ENCODE measurements at regions not wholly inside any gene's neighbourhood (a gene's known extent, or its start where the extent isn't known, plus 50 kb on each side); places are given as distances from the start of the nearest gene placed in this dataset.
A peak's percentile ranks its signal among the peaks of the same experiment; 100 is the strongest.

GRCh38 chr6:138577151-138577915, 78.0 kb upstream of the NHSL1 start:
- DNase-seq (ENCODE audit: low spot score), result no peak

- DNase-seq (ENCODE audit: low spot score), result no peak
Measured at GRCh38 chr6:138580040-138580439, 80.7 kb upstream of the NHSL1 start.

GRCh38 chr6:138580801-138581200, 81.5 kb upstream of the NHSL1 start:
- DNase-seq (ENCODE audit: low spot score), result no peak

DNA sequence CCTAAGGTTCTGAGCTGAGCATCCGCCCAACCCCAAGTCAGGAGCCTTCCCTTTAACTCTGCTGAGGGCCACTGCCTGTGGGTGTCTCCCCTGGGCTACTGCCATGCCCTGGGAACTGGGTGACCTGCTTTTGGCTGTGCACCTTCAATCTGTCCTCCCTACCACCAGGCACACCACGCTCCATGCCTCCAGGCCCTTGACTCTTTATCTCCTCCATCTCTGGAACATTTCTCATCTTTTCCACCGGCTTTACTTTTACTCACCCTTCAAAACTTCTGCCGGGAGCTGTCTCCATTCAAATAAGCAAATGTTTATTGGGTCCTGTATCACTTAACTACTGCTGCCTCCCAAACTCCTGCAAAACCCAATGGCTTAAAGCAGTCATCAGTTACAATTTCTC, 83.3 kb upstream of the NHSL1 start:
- no peak for DNase-seq (ENCODE audit: low spot score)

- DNase-seq (ENCODE audit: low spot score), result no peak
Measured at GRCh38 chr6:138586638-138587037, 87.3 kb upstream of the NHSL1 start.

DNA sequence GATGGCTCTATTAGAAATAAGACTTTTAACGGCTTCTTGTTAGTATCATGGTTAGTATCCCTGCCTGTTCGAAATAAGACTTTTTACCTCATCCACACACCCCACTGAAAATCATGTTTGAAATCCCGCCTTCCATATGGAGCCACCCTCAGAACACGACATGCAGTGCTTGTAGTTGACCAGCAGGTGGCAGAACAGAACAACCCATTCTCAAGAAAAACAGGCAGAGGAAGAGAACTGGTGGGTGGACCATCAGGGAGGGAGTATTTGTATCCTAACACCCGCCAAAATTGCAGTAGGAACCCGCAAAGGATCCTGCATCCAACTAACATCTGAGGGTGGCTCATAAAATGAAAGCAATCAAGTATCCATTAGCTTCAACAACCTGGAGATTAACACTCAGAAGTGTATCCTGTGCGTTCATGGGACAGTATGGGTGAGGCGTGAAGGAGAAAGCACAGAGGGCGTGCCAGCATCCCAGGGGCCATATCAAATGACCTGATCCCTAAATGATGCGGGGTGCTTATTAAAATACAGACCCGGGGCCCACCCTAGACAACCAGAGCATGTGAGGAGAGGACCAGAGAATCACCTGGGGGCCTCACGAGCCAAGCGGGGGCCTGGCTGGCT, 89.6 kb upstream of the NHSL1 start:
- peak; percentile 86 for DNase-seq (ENCODE audit: low spot score)

GRCh38 chr6:138590796-138591709, 91.8 kb upstream of the NHSL1 start:
- DNase-seq (ENCODE audit: low spot score), result peak; percentile 85

DNA sequence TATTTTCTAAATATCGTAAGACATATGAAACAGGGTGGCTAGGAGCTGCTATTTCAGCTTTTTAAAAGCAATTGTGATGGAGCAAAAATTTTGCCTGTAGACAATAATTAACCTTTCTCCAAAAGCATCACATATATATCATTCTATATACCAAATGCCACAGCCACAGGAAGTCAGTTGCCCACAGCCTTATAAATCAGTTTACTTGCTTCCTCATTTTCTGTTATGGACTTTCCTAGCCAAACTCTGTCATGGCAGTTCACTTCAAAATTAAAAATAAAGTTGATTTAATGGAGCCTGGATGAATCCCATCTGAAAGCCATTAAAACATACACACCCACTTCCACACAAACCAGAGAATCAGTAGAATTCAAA, 93.4 kb upstream of the NHSL1 start:
- DNase-seq (ENCODE audit: low spot score), result no peak

- DNase-seq (ENCODE audit: low spot score), result peak; percentile 84
Measured at GRCh38 chr6:138593124-138593877, 94.0 kb upstream of the NHSL1 start.

DNA sequence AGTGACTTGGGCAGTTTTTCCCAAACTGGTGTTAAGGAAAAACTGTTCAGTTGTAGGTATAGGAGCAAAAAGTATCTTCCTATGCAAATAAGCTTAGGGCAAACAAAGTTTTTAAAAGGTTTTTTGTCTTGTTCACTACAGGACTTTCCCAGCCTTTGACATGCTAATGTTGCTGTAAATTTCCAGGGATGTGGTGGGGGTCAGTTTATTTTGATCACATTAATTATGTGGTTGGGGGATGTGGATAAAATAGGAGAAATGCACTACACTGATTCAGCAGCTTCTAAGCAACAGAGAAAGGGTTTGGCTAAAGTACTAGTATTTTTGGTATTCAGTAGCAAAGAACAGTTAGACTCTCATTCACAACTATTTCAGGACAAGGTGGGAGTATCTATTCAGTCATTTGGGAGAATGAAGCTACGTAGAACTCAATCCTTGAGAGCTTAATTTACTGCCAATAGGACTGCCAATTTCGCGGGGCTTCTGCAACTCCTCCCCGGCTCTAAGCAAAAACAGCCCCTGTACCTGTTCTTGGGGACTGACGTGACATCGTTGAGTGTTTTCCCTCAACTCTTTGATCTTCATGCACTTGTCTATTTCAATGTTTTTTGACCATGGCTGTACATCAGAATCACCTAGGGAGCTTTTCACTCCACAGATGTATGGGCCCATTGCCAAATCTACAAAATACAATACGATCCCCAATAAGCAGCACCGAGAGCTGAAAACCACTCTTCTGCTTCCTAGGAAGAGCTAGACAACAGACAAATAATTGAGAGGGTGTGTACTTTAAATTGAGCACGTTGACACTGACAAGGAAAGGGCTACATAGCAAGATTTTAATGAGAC, 94.8 kb upstream of the NHSL1 start:
- no peak for DNase-seq (ENCODE audit: low spot score)

DNA sequence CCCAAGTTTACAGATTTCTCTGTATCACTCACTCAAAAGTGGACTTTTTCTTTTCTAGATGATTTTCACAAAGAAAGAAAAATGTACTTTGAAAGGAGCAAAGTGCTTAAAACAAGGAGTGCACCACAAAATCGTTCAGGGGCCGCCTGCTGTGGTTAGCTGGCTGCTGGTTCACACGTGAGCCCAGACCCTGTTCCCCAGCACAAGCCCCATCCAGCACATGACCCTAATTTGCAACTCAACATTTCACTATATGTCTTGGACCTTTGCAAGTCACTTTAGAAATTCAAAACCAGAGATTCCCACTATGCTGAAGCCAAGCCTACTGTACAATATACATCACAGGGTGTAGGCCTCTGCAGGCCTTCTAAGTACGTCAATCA, 95.5 kb upstream of the NHSL1 start:
- no peak for DNase-seq (ENCODE audit: low spot score)

GRCh38 chr6:138596126-138596525, 96.8 kb upstream of the NHSL1 start:
- DNase-seq (ENCODE audit: low spot score), result no peak

DNA sequence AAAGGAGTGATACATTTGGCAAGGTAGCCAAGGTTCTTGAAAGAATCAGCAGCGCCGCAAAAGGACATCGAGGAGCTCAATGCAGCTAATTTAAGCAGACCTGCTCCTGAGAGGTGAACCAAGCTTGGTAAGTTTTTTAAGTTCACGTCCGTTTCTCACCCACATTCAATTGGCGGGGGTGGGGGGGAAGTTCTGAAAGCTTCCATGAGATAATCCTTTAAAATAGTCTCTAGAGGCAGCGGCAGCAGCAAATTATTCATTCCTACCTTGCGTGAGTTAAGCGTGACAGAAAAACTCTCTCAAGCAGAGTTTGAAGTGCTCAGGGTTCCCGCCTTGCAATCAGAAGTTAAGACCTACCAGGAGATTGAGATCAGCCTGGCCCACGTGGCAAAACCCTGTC, 97.3 kb upstream of the NHSL1 start:
- DNase-seq (ENCODE audit: low spot score), result no peak

DNA sequence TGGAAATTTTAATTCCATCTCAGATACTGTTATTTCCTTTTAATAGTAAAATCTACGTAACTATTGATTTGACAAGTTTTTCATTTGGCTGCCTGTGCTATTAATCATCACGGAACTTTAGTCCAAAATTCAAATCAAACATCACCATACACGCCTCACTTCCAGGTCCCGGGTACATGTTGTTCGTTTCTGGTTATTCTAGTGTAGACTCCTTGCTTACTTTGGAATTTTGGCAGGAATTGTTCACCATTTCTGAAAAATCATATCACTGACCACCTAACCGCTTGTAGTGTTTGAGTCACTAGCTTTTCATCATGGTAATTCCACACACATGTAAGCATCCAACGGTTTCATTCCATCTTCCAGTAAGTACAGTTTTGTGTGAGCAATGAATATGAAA, 98.0 kb upstream of the NHSL1 start:
- no peak for DNase-seq (ENCODE audit: low spot score)

DNA sequence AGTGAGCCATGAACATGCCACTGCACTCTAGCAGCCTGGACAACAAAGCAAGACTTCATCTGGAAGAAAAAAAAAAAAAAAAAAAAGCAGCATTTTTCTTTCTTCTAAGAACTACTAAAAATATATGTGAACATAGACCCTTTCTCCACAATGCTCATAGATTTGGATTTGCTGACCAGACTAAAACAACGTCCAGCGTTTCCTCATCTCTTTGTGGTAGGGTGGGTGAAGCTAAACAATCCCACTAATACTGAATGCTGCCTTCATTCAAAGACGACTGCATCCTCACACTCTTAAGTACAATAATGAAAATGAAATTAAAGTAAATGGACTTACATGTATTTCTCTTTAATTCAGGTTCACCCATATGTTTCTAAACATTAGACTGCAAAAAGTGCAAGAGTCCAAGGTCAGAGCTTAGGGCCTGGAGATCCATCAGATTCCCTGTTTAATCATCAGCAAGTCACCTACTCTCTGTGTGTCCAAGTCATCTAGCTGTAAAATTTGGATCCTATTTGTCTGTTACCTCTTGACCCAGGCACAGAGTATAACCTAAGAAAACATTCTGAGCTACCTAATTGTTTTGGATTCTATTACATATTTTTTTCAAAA, 99.4 kb upstream of the NHSL1 start:
- DNase-seq (ENCODE audit: low spot score), result no peak

- DNase-seq (ENCODE audit: low spot score), result no peak
Measured at GRCh38 chr6:138600261-138600660, 101.0 kb upstream of the NHSL1 start.

GRCh38 chr6:138600726-138601125, 101.4 kb upstream of the NHSL1 start:
- peak; percentile 62 for DNase-seq (ENCODE audit: low spot score)

DNA sequence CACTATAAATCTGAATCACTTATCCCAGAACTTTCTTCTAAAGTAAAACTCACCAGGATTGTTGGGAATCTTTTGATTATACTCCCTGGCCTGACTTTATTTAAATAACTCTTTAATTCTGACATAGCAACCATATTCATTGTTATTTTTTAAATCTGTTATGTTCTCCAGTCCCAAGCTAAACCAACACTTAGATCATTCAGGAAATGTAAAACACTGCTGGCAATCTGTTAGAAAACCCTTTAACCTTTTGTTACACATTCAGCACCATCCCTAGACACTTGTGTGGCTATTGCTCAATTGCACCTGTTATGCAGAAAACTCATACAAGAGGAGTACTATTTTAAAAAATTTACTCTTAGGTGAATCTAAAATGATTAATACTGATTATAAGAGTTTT, 101.8 kb upstream of the NHSL1 start:
- DNase-seq (ENCODE audit: low spot score), result peak; percentile 18

GRCh38 chr6:138605958-138606357, 106.7 kb upstream of the NHSL1 start:
- DNase-seq (ENCODE audit: low spot score), result no peak

DNA sequence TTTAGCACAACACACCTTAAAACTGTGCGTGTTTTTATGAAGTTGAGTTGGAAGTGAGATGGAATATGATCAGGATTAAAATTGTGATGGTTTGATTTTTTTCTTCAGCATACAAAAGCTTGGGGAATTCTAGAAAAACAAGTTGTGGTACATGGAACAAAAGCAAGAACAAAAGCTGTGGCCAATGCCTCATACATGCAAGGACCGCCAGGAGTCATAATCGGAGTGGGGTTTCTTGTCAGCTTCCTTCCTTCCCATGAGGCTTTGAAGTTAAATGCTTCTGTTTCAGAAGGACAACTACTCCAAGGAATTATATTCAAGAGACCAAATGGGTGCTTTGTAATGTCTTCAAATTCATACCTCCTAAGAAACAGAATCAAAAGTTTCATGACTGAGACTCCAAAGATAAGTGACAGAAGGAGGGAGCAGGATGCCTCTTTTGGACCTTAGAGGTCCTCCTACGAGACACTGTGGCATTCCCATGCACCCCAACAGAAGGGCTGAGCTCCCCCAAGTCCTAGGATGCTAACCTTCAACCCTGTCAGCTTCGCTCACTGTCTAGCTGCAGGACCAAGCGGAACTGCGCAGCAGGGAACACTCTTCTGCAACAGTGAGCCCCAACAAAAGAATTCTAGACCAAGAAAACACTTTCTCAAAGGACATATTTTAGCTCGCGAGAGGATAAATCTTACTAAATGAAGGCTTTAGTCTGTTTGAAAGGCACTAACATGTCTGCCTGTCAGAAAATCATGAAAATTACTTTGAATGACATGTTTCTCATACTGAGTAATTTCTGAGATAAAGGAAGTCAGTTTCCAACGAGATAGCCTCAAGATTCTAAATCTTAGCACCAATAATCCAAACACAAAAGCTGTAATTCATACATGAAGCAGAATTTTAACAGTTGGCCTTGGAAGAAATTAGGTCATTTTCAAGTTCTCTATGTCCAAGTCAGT, 108.5 kb upstream of the NHSL1 start:
- DNase-seq (ENCODE audit: low spot score), result no peak

Data from GM03348 (cell line).